ENCODE measurements at regions not wholly inside any gene's neighbourhood (a gene's known extent, or its start where the extent isn't known, plus 50 kb on each side); places are given as distances from the start of the nearest gene placed in this dataset.
"Not testable (repeated sequence)": the region's sequence is repeated elsewhere in the genome, so short reads cannot be mapped to it uniquely, and the experiment has no call there.

DNA sequence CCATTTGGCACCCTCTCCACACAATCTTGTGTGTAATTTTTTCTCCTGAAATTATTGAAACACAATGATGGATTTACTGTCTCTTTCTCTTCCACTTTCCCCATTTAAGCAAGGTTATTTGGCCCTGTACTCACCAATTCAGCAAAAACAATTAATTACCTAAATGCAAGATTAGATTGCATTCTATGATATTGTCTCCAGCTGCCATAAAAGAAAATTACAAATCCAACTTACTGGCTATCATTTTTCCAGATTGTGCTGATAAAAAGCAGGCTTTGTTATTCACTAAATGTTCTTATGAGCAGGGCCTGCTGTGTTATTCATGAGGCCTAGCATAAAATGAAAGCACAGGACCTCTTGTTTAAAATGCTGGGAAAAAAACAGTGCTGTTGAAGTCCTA lies 95.8 kb upstream of the IRAK1BP1 start:
- DNase-seq (ENCODE audit: low read depth), result no peak
- TF ChIP-seq, protein P1, sequence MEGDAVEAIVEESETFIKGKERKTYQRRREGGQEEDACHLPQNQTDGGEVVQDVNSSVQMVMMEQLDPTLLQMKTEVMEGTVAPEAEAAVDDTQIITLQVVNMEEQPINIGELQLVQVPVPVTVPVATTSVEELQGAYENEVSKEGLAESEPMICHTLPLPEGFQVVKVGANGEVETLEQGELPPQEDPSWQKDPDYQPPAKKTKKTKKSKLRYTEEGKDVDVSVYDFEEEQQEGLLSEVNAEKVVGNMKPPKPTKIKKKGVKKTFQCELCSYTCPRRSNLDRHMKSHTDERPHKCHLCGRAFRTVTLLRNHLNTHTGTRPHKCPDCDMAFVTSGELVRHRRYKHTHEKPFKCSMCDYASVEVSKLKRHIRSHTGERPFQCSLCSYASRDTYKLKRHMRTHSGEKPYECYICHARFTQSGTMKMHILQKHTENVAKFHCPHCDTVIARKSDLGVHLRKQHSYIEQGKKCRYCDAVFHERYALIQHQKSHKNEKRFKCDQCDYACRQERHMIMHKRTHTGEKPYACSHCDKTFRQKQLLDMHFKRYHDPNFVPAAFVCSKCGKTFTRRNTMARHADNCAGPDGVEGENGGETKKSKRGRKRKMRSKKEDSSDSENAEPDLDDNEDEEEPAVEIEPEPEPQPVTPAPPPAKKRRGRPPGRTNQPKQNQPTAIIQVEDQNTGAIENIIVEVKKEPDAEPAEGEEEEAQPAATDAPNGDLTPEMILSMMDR (IDR thresholded peaks at IDR 0.05; ENCODE audit: insufficient read depth, low read length), result no peak
- H3K4me3 ChIP-seq (ENCODE audit: low read depth, low read length), result no peak overlapping the region

DNA sequence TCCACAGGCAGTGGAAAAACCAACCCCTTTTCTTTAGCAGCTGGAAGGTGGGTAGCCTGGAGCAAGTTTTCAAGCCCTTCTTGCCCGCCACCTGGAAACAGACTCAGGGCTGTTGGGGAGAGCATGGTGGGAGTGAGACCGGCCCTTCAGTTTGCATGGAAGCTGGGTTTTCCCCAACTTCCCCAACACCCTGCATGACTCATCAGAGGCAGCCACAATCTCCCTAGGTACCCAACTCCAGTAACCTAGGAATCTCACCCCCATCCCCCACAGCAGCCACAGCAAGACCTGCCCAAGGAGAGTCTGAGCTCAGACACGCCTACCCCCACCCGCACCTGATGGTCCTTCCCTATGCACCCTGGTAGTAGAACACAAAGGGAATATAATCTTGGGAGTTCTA lies 86.3 kb upstream of the IRAK1BP1 start:
- no peak for DNase-seq (ENCODE audit: low read depth)
- H3K4me3 ChIP-seq (ENCODE audit: low read depth, low read length), result no peak overlapping the region
- TF ChIP-seq, protein P1 (IDR thresholded peaks at IDR 0.05; ENCODE audit: insufficient read depth, low read length), result no peak

DNA sequence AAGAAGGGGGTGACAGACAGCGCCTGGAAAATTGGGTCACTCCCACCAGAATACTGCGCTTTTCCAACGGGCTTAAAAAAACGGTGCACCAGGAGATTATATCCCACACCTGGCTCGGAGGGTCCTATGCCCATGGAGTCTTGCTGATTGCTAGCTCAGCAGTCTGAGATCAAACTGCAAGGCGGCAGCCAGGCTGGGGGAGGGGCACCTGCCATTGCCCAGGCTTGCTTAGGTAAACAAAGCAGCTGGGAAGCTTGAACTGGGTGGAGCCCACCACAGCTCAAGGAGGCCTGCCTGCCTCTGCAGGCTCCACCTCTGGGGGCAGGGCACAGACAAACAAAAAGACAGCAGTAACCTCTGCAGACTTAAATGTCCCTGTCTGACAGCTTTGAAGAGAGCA lies 84.0 kb upstream of the IRAK1BP1 start:
- DNase-seq (ENCODE audit: low read depth); H3K4me3 ChIP-seq (ENCODE audit: low read depth, low read length): not testable (repeated sequence)

DNA sequence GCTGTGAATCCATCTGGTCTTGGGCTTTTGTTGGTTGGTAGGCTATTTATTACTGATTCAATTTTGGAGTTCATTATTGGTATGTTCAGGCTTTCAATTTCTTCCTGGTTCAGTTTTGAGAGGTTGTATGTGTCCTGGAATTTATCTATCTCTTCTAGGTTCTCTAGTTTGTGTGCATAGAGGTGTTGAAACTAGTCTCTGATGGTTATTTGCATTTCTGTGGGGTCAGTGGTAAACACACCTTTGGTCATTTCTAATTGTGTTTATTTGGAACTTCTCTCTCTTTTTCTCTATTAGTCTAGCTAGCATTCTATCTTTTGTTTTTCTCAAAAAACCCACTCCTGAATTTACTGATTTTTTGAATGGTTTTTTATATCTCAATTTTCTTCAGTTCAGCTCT lies 70.1 kb upstream of the IRAK1BP1 start:
- TF ChIP-seq, protein P1 (IDR thresholded peaks at IDR 0.05; ENCODE audit: insufficient read depth, low read length), result no peak
- no peak overlapping the region for H3K4me3 ChIP-seq (ENCODE audit: low read depth, low read length)
- DNase-seq (ENCODE audit: low read depth), result no peak

DNA sequence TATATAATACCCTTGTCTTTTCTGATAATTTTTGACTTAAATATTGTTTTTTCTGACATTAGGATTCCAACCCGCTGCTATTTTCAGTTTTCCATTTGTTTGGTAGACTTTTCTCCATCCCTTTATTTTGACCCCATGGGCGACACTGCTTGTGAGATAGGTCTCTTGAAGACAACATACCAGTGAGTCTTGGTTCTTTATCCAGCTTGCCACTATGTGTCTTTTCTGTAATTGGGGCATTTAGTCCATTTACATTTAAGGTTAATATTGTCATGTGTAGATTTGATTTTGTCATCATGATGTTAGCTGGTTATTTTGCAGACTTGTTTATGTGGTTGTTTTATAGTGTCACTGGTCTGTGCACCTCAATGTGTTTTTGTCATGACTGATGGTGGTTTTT lies 67.7 kb upstream of the IRAK1BP1 start:
- H3K4me3 ChIP-seq (ENCODE audit: low read depth, low read length), result no peak overlapping the region
- no peak for DNase-seq (ENCODE audit: low read depth)
- TF ChIP-seq, protein P1 (IDR thresholded peaks at IDR 0.05; ENCODE audit: insufficient read depth, low read length), result no peak

DNA sequence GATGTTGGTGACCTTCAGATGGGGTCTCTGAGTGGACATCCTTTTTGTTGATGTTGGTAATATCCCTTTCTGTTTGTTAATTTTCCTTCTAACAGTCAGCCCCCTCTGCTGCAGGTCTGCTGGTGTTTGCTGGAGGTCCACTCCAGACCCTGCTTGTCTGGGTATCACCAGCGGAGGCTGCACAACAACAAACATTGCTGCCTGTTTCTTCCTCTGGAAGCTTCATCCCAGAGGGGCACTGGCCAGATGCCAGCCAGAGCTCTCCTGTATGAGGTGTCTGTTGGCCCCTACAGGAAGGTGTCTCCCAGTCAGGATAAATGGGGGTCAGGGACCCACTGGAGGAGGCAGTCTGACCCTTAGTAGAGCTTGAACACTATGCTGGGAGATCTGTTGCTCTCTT lies 60.6 kb upstream of the IRAK1BP1 start:
- not testable (repeated sequence) for DNase-seq (ENCODE audit: low read depth); H3K4me3 ChIP-seq (ENCODE audit: low read depth, low read length)

DNA sequence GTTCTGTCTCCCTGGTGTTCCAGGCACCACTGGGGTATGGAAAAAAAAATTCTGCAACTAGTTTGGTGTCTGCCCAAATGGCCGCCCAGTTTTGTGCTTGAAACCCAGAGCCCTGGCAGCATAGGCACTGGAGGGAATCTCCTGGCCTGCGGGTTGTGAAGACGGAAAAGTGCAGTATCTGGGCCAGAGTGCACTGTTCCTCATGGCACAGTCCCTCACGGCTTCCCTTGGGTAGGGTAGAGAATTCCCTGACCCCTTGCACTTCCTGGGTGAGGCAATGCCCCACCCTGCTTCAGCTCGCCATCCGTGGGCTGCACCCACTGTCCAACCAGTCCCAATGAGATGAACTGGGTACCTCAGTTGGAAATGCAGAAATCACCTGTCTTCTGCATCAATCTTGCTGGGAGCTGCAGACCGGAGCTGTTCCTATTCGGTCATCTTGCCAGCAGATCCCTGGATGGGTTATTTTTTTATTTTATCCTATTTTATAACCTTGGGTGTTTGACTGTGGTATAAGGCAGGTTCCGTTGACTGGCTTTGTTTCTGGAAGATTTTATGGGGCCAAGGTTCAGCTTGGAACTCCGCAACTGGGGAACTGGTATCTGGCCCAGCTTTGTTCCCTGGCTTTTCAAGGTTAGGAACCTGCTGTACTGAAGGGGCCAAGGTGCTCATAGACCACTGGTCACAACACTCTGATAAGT lies 59.5 kb upstream of the IRAK1BP1 start:
- H3K4me3 ChIP-seq (ENCODE audit: low read depth, low read length); DNase-seq (ENCODE audit: low read depth): not testable (repeated sequence)

DNA sequence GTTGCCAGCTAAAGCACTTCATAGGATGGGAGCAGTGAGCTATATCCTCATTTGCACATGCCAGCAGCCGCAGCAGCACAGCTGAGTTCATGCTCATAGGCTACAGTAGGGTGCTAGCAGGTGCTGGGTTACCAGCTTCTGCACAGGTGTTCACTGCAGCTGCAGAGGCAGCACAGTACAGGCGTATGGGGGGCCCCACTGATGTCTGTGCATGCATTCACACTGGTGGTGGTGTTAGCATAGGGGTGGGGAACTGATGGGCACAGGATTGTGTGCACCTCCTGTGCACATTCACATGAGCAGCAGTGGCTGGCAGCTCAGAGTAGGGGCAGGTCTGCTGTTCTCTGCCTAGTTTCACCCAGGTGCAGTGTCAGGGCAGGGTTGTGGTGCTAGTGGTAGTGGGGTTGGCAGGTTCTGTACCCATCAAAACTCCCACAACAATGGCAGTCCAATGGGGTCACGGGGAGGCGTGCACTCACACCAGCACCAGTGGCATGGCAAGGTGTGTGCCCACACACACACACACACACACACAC lies 58.9 kb upstream of the IRAK1BP1 start:
- TF ChIP-seq, protein P1 (IDR thresholded peaks at IDR 0.05; ENCODE audit: insufficient read depth, low read length), result no peak
- DNase-seq (ENCODE audit: low read depth), result no peak
- H3K4me3 ChIP-seq (ENCODE audit: low read depth, low read length), result no peak overlapping the region

Data from fibroblast of the aortic adventitia (primary cell).